Inferior parietal cortex (tissue), 1 donor: ENCODE measurements at regions not wholly inside any gene's neighbourhood (a gene's known extent, or its start where the extent isn't known, plus 50 kb on each side); places are given as distances from the start of the nearest gene placed in this dataset.

Experiments
- DNase-seq: peaks from one replicate; pipeline ENCODE4 v3.0.0-alpha.2; 2016; ENCODE audit errors: extremely low spot score

- DNase-seq: no peak
These were observed 205.0 kb upstream of the GRIK3 start for GRCh38 chr1:37239225-37239740.

- no peak for DNase-seq
These were observed 206.6 kb upstream of the GRIK3 start for GRCh38 chr1:37240897-37241296.

- no peak for DNase-seq
These were observed 208.2 kb upstream of the GRIK3 start for GRCh38 chr1:37242501-37242900.

DNA sequence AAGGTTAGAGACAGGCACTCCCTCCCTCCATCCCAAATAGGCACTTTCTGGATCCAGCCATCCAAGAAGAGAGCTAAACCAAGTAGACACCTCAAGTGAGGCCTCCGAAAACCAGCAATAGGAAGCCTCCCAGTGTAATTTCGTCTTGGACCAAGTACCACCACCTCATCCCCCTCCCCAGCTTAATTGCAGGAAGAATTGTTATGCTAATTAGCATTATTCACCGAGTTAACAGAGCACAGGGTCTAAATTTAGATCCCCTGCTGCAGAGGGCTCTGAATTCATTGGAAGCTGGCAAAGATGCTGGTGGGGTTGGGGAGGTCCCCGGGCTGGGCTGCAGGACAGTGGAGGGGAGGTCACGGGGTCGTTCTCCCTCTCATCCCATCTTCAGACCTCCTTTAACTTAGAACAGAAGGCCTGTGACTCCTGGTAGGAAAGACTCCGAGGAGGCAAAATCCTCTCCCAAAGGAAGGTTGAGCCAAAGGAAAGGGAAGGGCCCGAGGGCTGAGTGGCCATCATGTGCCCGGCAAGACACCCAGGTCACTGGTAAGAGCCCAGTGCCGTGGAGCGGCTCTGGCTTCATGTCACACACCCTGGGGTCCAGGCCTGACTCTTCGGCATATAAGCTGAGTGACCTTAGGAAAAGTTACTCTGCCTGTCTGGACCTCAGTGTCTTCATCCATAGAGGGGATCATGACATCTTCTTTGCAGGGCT lies 209.2 kb upstream of the GRIK3 start:
- DNase-seq: no peak

GRCh38 chr1:37244083-37244480 lies 209.8 kb upstream of the GRIK3 start:
- DNase-seq: no peak

- no peak for DNase-seq
These were observed 210.5 kb upstream of the GRIK3 start for GRCh38 chr1:37244815-37245214.

- no peak for DNase-seq
These were observed 212.3 kb upstream of the GRIK3 start for GRCh38 chr1:37246631-37247030.

GRCh38 chr1:37250371-37250770 lies 216.1 kb upstream of the GRIK3 start:
- no peak for DNase-seq

GRCh38 chr1:37255136-37255795 lies 219.1 kb upstream of the ZC3H12A start:
- peak; percentile 15 for DNase-seq

- no peak for DNase-seq
These were observed 218.5 kb upstream of the ZC3H12A start for GRCh38 chr1:37255868-37256267.

- no peak for DNase-seq
These were observed 216.7 kb upstream of the ZC3H12A start for GRCh38 chr1:37257646-37258045.

GRCh38 chr1:37258068-37258467 lies 216.3 kb upstream of the ZC3H12A start:
- DNase-seq: no peak

- DNase-seq: no peak
These were observed 215.4 kb upstream of the ZC3H12A start for GRCh38 chr1:37259019-37259418.

DNA sequence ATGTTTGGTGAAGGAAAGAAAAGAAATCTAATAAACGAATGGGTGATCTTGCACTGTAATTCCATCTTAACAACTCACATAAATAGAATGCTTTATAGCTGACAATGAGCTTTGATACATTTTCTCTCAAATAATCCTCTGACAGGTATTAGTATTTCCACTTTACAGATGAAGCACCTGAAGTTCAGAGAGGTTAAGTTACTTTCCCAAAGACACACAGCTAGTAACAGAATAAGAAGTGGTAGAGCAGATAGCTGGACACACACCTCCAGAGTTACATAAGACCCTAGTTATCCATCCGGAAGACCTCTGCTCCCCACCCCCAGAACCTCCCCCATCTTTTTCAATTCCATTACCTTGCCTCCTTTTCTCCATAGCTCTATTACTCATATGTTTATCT lies 213.3 kb upstream of the ZC3H12A start:
- DNase-seq: no peak

DNA sequence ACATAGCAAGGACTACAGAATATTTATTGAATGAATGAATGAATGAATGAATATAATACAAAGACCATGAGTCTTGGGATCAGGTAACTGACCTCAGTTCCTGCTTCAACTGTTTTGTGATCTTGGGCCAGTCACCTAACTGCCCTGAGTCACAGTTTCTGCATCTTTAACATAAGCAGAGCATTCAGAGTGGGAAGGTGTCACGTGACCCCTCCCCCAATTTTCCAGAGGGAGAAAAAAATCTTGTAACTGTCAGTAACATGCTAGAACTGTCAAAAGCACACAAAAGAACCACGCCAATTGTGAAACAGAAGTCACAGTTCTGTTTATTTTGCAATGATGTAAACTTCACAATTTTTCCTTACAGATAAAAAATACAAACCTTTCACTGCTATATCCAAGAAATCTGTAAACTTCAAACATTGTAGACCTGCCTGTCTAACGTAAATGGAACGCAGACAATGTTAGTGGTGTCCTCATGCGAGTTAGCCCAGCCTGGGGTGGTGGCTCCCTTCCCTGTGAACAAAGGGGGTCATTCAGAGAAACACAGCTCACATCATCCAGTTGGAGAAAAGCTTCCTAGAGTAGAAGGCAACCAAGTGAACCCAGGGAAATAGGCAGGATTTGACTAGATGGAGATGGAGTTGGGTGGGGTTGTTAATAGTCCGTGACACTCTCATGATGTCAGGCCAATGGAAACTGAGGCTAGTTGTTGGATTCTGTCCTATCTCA lies 211.8 kb upstream of the ZC3H12A start:
- DNase-seq: no peak

- no peak for DNase-seq
These were observed 209.2 kb upstream of the ZC3H12A start for GRCh38 chr1:37265156-37265555.

- no peak for DNase-seq
These were observed 208.4 kb upstream of the ZC3H12A start for GRCh38 chr1:37265786-37266667.

DNA sequence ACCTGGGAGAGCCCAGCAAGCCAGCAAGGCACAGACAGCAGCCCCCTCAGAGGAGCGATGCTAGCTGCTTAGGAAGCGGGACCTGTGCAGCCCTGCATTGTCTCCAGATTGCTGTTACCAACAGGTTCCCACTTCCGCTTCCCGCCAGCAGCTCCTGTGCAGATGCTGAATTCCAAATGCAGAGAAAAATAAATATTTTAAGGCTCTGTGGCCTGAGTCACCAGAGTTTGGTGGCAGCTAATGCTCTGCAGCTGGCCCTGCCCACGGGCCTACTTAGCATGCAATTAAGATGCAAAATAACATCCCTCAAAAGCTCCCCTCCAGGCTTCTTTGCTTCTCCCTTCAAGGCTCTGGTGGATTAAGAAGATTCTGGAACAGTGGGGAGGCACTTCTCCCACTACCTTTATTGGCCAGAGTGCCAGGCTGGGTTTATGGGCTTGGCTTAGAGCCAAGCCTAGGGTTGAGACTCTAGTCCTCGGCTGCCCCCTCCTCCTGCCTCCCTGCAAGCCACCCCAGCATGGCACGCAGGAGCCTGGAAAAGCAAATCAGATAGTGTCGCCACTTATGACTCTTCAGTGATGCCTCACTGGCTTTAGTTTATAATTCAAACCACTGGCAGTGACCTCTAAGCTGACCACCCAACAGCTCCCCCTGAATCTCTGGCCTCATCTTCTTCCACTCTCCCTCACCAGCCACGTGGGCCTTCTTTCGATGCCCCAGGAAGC lies 207.1 kb upstream of the ZC3H12A start:
- DNase-seq: no peak

GRCh38 chr1:37270639-37271038 lies 203.7 kb upstream of the ZC3H12A start:
- DNase-seq: no peak

- DNase-seq: no peak
These were observed 201.8 kb upstream of the ZC3H12A start for GRCh38 chr1:37272626-37273025.

GRCh38 chr1:37274486-37274885 lies 199.9 kb upstream of the ZC3H12A start:
- DNase-seq: no peak
